NCI-H2227 treated with DMSO at 0.1 percent for 48 hours (cell line): ENCODE measurements at regions not wholly inside any gene's neighbourhood (a gene's known extent, or its start where the extent isn't known, plus 50 kb on each side); places are given as distances from the start of the nearest gene placed in this dataset.

Experiments
- DNase-seq: peaks from one replicate; lab custom pipeline; 2025; lab: John Stamatoyannopoulos, UW

GRCh38 chr11:127411283-127411682 lies 410.7 kb upstream of the KIRREL3 start:
- DNase-seq = no peak

GRCh38 chr11:127395034-127395433 lies 394.5 kb upstream of the KIRREL3 start:
- DNase-seq = no peak

GRCh38 chr11:127393460-127393997 lies 393.0 kb upstream of the KIRREL3 start:
- DNase-seq = no peak

- no peak for DNase-seq
Measured at GRCh38 chr11:127392575-127392974, 392.0 kb upstream of the KIRREL3 start.

GRCh38 chr11:127390465-127390864 lies 389.9 kb upstream of the KIRREL3 start:
- DNase-seq = no peak

- no peak for DNase-seq
Measured at GRCh38 chr11:127385071-127385470, 384.5 kb upstream of the KIRREL3 start.

GRCh38 chr11:127383026-127383425 lies 382.5 kb upstream of the KIRREL3 start:
- no peak for DNase-seq

- DNase-seq = no peak
Measured at GRCh38 chr11:127381247-127381646, 380.7 kb upstream of the KIRREL3 start.

- no peak for DNase-seq
Measured at GRCh38 chr11:127379686-127380085, 379.1 kb upstream of the KIRREL3 start.

- DNase-seq = no peak
Measured at GRCh38 chr11:127376301-127376700, 375.7 kb upstream of the KIRREL3 start.

- no peak for DNase-seq
Measured at GRCh38 chr11:127369356-127369755, 368.8 kb upstream of the KIRREL3 start.

- DNase-seq = no peak
Measured at GRCh38 chr11:127362754-127363308, 362.3 kb upstream of the KIRREL3 start.

GRCh38 chr11:127358160-127358559 lies 357.6 kb upstream of the KIRREL3 start:
- DNase-seq = no peak

- no peak for DNase-seq
Measured at GRCh38 chr11:127350476-127350875, 349.9 kb upstream of the KIRREL3 start.

GRCh38 chr11:127345819-127346459 lies 345.4 kb upstream of the KIRREL3 start:
- peak; percentile 30 for DNase-seq

- DNase-seq = no peak
Measured at GRCh38 chr11:127340438-127340837, 339.9 kb upstream of the KIRREL3 start.

GRCh38 chr11:127339376-127339775 lies 338.8 kb upstream of the KIRREL3 start:
- DNase-seq = no peak

GRCh38 chr11:127338380-127339259 lies 338.1 kb upstream of the KIRREL3 start:
- no peak for DNase-seq

- DNase-seq = no peak
Measured at GRCh38 chr11:127334466-127334865, 333.9 kb upstream of the KIRREL3 start.

- no peak for DNase-seq
Measured at GRCh38 chr11:127332896-127333295, 332.3 kb upstream of the KIRREL3 start.

- no peak for DNase-seq
Measured at GRCh38 chr11:127330044-127330443, 329.5 kb upstream of the KIRREL3 start.

- no peak for DNase-seq
Measured at GRCh38 chr11:127308291-127308690, 307.7 kb upstream of the KIRREL3 start.

- DNase-seq = no peak
Measured at GRCh38 chr11:127307700-127308099, 307.1 kb upstream of the KIRREL3 start.
